Activated CD8-positive, alpha-beta T cell treated with anti-CD3 and anti-CD28 coated beads for 36 hours (primary cell): ENCODE measurements at regions not wholly inside any gene's neighbourhood (a gene's known extent, or its start where the extent isn't known, plus 50 kb on each side); places are given as distances from the start of the nearest gene placed in this dataset.

Experiments
- ATAC-seq: fragments of 200-7000 bp; cut with Tn5 transposase; one replicate; pipeline ENCODE4 v1.10.0; 2021; ENCODE audit warnings: mild to moderate bottlenecking, moderate library complexity
- CTCF ChIA-PET: fragments of 350-600 bp; sonication (Branson Sonifier 250); formaldehyde crosslinking; loops from one replicate; lab custom pipeline; 2021; ENCODE audit warnings: antibody characterized with exemption; lab: Charles Lee
- POLR2A ChIA-PET: fragments of 350-600 bp; sonication (Branson Sonifier 250); formaldehyde crosslinking; loops from one replicate; lab custom pipeline; 2021; ENCODE audit warnings: antibody characterized with exemption; lab: Charles Lee
- DNase-seq: peaks from one replicate; pipeline ENCODE4 v3.0.0-alpha.2; 2020
- H3K27ac Mint-ChIP-seq: one replicate; pipeline ENCODE4 v1.8.0; 2021; ENCODE audit warnings: mild to moderate bottlenecking, mixed read lengths
- H3K27me3 Mint-ChIP-seq: one replicate; pipeline ENCODE4 v1.8.0; 2021; ENCODE audit warnings: mixed read lengths
- H3K36me3 Mint-ChIP-seq: one replicate; pipeline ENCODE4 v1.8.0; 2021; ENCODE audit warnings: low read depth, mixed read lengths
- H3K4me1 Mint-ChIP-seq: one replicate; pipeline ENCODE4 v1.8.0; 2021; ENCODE audit warnings: low read depth, mixed read lengths
- H3K4me3 Mint-ChIP-seq: one replicate; pipeline ENCODE4 v1.8.0; 2021; ENCODE audit warnings: mild to moderate bottlenecking, moderate library complexity, mixed read lengths
- H3K9me3 Mint-ChIP-seq: one replicate; pipeline ENCODE4 v1.8.0; 2021; ENCODE audit warnings: mixed read lengths
- intact Hi-C: fragments of 100-400 bp; cut with micrococcal nuclease; formaldehyde crosslinking; loops from one replicate; pipeline ENCODE4 v1.10.0; 2022
- TF ChIP-seq, protein P1 (sequence below): fragments of 200-600 bp; IDR thresholded peaks from one replicate; pipeline ENCODE4 v1.8.0; 2022; ENCODE audit warnings: antibody characterized with exemption, mild to moderate bottlenecking

GRCh38 chr5:74179701-74180100 is 460.8 kb downstream of the ENC1 start:
- TF ChIP-seq, protein P1, sequence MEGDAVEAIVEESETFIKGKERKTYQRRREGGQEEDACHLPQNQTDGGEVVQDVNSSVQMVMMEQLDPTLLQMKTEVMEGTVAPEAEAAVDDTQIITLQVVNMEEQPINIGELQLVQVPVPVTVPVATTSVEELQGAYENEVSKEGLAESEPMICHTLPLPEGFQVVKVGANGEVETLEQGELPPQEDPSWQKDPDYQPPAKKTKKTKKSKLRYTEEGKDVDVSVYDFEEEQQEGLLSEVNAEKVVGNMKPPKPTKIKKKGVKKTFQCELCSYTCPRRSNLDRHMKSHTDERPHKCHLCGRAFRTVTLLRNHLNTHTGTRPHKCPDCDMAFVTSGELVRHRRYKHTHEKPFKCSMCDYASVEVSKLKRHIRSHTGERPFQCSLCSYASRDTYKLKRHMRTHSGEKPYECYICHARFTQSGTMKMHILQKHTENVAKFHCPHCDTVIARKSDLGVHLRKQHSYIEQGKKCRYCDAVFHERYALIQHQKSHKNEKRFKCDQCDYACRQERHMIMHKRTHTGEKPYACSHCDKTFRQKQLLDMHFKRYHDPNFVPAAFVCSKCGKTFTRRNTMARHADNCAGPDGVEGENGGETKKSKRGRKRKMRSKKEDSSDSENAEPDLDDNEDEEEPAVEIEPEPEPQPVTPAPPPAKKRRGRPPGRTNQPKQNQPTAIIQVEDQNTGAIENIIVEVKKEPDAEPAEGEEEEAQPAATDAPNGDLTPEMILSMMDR: no peak
- no peak for DNase-seq
- Mint-ChIP-seq H3K27ac (no peak overlapping the region), H3K4me3 (no peak overlapping the region), H3K27me3 (peaks cover 2% of the 10 kb centered on the region), H3K9me3 (no peaks in the 10 kb centered on the region), H3K36me3 (no peaks in the 10 kb centered on the region), H3K4me1 (no peaks in the 10 kb centered on the region)
- ChIA-PET POLR2A (no interaction called here), CTCF (no interaction called here)
- intact Hi-C loops: no loop called here
- ATAC-seq: no peak

GRCh38 chr5:74179179-74179578 is 461.3 kb downstream of the ENC1 start:
- intact Hi-C loops: no loop called here
- no peaks in the 10 kb centered on the region for H3K4me1 Mint-ChIP-seq
- TF ChIP-seq, protein P1: no peak
- ATAC-seq (no peak), DNase-seq (no peak)
- H3K9me3 Mint-ChIP-seq: no peaks in the 10 kb centered on the region
- ChIA-PET CTCF (no interaction called here), POLR2A (no interaction called here)
- H3K4me3 Mint-ChIP-seq: no peak overlapping the region
- peaks cover 2% of the 10 kb centered on the region for H3K27me3 Mint-ChIP-seq
- H3K27ac Mint-ChIP-seq: no peak overlapping the region
- no peaks in the 10 kb centered on the region for H3K36me3 Mint-ChIP-seq

- H3K4me3 Mint-ChIP-seq: no peak overlapping the region
- intact Hi-C loops: no loop called here
- no peak for ATAC-seq
- POLR2A ChIA-PET: no interaction called here
- no peak overlapping the region for H3K27ac Mint-ChIP-seq
- CTCF ChIA-PET: no interaction called here
- no peaks in the 10 kb centered on the region for H3K36me3 Mint-ChIP-seq
- H3K27me3 Mint-ChIP-seq: peaks cover 2% of the 10 kb centered on the region
- H3K9me3 Mint-ChIP-seq: no peaks in the 10 kb centered on the region
- no peaks in the 10 kb centered on the region for H3K4me1 Mint-ChIP-seq
- TF ChIP-seq, protein P1: no peak
- DNase-seq: no peak
Measured at GRCh38 chr5:74177961-74178360, 462.6 kb downstream of the ENC1 start.

DNA sequence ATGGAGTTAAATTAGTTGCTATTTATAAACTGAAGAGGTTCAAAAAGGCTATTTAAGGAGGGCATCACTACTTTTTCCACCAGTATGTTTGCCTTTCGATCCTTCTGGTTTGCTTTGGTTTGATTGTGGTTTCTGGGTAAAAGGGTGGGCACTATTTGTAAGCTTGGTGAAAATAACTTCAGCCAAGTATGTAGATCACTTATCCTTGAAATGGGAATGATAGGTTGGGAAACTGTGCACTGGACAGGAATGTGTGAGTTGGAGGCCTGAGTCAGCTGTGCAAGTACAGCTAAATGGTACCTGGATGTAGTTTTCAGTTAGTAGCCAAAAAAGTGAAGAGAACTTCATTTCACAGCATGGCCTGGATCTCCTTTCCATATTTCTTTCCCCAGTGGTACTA is 466.2 kb downstream of the ENC1 start:
- TF ChIP-seq, protein P1: no peak
- H3K9me3 Mint-ChIP-seq: no peaks in the 10 kb centered on the region
- CTCF ChIA-PET: no interaction called here
- H3K27me3 Mint-ChIP-seq: no peaks in the 10 kb centered on the region
- DNase-seq: no peak
- H3K4me3 Mint-ChIP-seq: no peak overlapping the region
- no peak for ATAC-seq
- intact Hi-C loops: no loop called here
- H3K4me1 Mint-ChIP-seq: no peaks in the 10 kb centered on the region
- H3K27ac Mint-ChIP-seq: no peak overlapping the region
- POLR2A ChIA-PET: interaction anchor here (0.7 kb wide), 1 partner anchor 14 kb away, joined by 3 read pairs; no protein-coding TSS in a partner anchor
- no peaks in the 10 kb centered on the region for H3K36me3 Mint-ChIP-seq

GRCh38 chr5:74173665-74174064 is 466.9 kb downstream of the ENC1 start:
- H3K4me3 Mint-ChIP-seq: no peak overlapping the region
- H3K27me3 Mint-ChIP-seq: peaks cover 2% of the 10 kb centered on the region
- ChIA-PET CTCF (no interaction called here), POLR2A (no interaction called here)
- no peaks in the 10 kb centered on the region for H3K9me3 Mint-ChIP-seq
- no peaks in the 10 kb centered on the region for H3K36me3 Mint-ChIP-seq
- no peak overlapping the region for H3K27ac Mint-ChIP-seq
- intact Hi-C loops: no loop called here
- no peaks in the 10 kb centered on the region for H3K4me1 Mint-ChIP-seq
- TF ChIP-seq, protein P1: no peak
- ATAC-seq (no peak), DNase-seq (no peak)
